GM13977 (cell line): ENCODE measurements at regions not wholly inside any gene's neighbourhood (a gene's known extent, or its start where the extent isn't known, plus 50 kb on each side); places are given as distances from the start of the nearest gene placed in this dataset.

Experiments
- DNase-seq: peaks from one replicate; pipeline ENCODE4 v3.0.0; 2012; ENCODE audit warnings: low spot score
- CTCF ChIP-seq: IDR thresholded peaks from 2 replicates; pipeline ENCODE4 v1.5.1; 2012; ENCODE audit warnings: mild to moderate bottlenecking, control low read depth; ENCODE audit not compliant: insufficient read depth; ENCODE audit errors: extremely low read depth, missing control alignments
- in situ Hi-C: fragments of 300-500 bp; cut with MboI; formaldehyde crosslinking; loops from one replicate; pipeline ENCODE4 v1.12.0; 2022; ENCODE audit warnings: low sequenced_read_pairs, low pct_unique_long_range_greater_than_20kb, mixed read lengths, inconsistent platforms; ENCODE audit not compliant: unreplicated experiment

DNA sequence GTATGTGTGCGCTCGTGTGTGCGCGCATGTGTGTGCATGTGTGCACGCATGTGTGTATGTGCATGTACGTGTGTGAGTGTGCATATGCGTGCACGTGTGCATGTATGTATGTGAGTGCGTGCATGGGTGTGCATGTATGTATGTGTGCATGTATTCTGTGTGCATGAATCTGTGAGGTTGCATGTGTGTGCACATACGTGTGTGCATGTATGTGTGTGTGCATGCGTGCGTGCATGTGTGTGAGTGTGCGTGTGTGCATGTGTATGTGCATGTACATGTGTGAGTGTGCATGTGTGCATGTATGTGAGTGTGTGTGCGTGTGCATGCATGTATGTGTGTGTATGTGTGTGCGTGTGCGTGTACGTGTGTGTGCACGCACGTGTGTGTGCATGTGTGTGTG, 241.5 kb downstream of the SHOX start:
- TF ChIP-seq CTCF, result no peak
- in situ Hi-C loops, result no loop called here
- DNase-seq, result no peak

DNA sequence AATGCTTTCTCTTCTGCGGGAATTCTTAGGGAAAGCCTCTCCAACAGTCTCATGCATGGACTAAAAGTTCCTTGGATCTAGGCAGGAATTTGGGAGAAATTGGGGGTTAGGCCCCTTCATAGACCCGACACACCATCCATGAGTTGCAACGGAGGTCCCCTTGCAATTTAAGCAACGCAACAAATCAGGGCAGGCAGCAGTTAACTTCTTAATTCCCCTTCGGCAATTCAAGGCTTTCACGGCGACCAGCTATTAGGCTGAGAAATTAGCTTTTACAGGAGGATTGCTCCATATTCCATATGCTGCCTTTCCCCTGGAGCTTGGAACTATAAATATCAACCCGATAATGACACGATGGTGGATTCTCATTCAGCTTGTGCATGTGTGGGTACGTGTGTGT, 241.0 kb downstream of the SHOX start:
- in situ Hi-C loops, result no loop called here
- no peak for TF ChIP-seq CTCF

DNA sequence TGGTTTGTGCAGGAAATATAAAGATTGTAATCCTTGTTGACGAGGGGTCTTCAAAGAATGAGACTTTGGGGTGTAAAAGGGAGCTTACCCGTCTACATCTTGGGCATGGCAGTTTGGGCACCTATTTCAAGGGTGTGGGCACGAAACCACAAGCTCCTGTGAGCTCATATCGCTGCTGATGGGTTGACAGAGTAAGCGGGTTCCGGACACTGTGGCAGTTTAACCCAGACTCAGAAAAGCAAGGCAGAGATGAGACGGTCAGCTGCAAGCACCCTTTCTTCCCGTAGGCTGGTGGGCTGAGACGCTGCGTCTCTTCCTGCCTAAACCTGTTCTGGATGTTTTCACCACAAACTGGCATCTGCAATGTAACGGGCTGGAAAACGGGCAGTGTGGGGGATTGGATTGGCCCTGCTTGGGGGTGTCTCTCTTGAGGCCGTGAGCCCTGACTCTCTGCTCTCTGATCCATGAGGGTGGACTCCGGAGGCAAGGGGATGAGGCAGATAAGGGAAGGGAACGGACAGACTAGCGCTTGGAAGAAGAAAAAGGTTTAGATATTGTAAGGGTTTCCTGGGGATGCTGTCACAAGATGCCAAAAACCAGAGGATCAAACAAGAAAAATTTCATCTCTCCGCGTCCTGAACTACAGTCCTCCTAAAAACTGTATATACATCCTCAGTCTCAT, 237.5 kb downstream of the SHOX start:
- TF ChIP-seq CTCF, result no peak
- no peak for DNase-seq
- in situ Hi-C loops, result no loop called here

More for the DNA sequence above, 241.0 kb downstream of the SHOX start:
- no peak for DNase-seq

DNA sequence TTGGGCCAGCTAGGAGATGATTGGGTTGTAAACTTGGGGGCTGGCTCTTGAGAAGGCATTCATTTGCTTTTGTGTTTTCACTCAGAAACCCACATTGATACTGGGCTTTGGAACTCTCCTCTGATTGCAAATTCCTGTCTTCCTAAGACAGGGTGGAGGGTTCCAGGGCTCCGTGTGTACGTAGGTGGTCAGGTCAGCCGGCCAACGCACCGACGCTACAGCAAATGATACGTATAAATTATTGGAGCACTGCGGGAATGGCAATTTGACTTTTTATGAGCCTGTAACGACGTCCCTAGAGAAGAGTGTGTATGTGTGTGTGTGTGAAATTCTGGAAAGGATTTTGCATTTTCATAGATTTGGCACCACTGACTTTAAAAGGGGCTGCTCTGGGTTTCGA, 236.9 kb downstream of the SHOX start:
- in situ Hi-C loops, result no loop called here

GRCh38 chrX:866441-866990, 235.9 kb downstream of the SHOX start:
- no peak for DNase-seq
- in situ Hi-C loops, result no loop called here
- TF ChIP-seq CTCF, result no peak

More for the DNA sequence above, 236.9 kb downstream of the SHOX start:
- no peak for DNase-seq
- no peak for TF ChIP-seq CTCF

DNA sequence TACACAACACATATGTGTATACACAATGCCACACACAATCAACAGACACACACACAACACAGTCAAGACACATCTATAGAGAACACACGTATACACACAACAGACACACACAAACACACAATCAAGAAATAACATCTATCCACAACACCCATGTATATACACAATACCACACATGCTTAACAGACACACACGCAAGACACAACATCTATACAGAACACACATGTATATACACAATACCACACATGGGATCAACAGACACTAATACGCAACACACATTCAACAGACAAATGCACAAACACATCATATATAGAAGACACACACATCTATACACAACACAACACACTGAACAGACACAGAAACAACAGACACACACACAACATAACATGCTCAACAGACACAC, 234.8 kb downstream of the SHOX start:
- no peak for TF ChIP-seq CTCF
- in situ Hi-C loops, result no loop called here
- no peak for DNase-seq
